ENCODE measurements at regions not wholly inside any gene's neighbourhood (a gene's known extent, or its start where the extent isn't known, plus 50 kb on each side); places are given as distances from the start of the nearest gene placed in this dataset.

GRCh38 chr14:29446971-29447370 is 480.7 kb downstream of the PRKD1 start (continued):
- TF ChIP-seq SUZ12 (IDR thresholded peaks at IDR 0.05; ENCODE audit: low read length) (no peak), FOSL1 (IDR thresholded peaks at IDR 0.05; ENCODE audit: insufficient read depth, low read depth, low read length) (no peak)
